Mesodermal cell (in vitro differentiated cells): ENCODE measurements at regions not wholly inside any gene's neighbourhood (a gene's known extent, or its start where the extent isn't known, plus 50 kb on each side); places are given as distances from the start of the nearest gene placed in this dataset.

Source experiments
- H3K27ac ChIP-seq: 2 replicates; pipeline ENCODE4 v1.7.0; 2013; ENCODE audit warnings: mild to moderate bottlenecking, low read depth, low read length, moderate library complexity; ENCODE audit not compliant: severe bottlenecking
- H3K36me3 ChIP-seq: 2 replicates; pipeline ENCODE4 v1.7.1; 2013; ENCODE audit warnings: mild to moderate bottlenecking, low read length, moderate library complexity; ENCODE audit not compliant: control insufficient read depth, insufficient read depth
- H3K4me1 ChIP-seq: one replicate; pipeline ENCODE4 v1.7.1; 2013; ENCODE audit warnings: mild to moderate bottlenecking, low read length; ENCODE audit not compliant: insufficient read depth, control insufficient read depth, poor library complexity, severe bottlenecking
- H3K4me3 ChIP-seq: 2 replicates; pipeline ENCODE4 v1.7.0; 2013; ENCODE audit warnings: low read length, control low read depth, mild to moderate bottlenecking; ENCODE audit not compliant: insufficient read depth, poor library complexity, severe bottlenecking; ENCODE audit errors: extremely low read depth
- H3K9me3 ChIP-seq: 2 replicates; pipeline ENCODE4 v1.7.1; 2013; ENCODE audit warnings: mild to moderate bottlenecking, low read length, moderate library complexity; ENCODE audit not compliant: control insufficient read depth
- WGBS, 2 experiments: methylation state at CpG; one replicate each; pipeline ENCODE4 v1.1.5; 2013; ENCODE audit warnings: missing lambda C conversion rate in 2 of 2; ENCODE audit not compliant: insufficient coverage in 2 of 2; 5-methylcytosine and 5-hydroxymethylcytosine counted together

DNA sequence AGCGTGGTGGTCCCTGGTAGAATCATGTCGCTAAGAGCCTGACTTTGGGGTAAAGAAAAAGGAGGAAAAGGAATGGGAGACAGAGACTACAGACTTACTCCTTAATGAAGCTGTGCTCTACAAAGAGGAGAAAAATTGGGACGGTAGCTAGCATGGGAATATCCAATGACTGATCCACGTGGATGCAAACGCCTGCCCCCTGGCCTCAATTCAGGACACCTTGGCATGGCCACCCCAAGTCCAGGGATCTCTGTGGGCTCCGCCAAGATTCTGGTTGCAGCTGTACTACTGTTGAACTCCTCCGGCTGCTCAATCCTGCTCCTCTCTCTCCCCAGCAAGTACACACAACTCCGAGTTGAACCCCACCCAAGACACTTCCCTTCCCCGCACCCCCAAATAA is 70.5 kb upstream of the DIO3 start:
- H3K4me3 ChIP-seq = no peak overlapping the region
- WGBS, 2 experiments = 80 to 86% methylated on average over 6 to 9 of the region's 9 CpGs
- no peaks in the 10 kb centered on the region for H3K4me1 ChIP-seq
- H3K36me3 ChIP-seq = no peaks in the 10 kb centered on the region
- H3K9me3 ChIP-seq = no peaks in the 10 kb centered on the region
- H3K27ac ChIP-seq = no peak overlapping the region

DNA sequence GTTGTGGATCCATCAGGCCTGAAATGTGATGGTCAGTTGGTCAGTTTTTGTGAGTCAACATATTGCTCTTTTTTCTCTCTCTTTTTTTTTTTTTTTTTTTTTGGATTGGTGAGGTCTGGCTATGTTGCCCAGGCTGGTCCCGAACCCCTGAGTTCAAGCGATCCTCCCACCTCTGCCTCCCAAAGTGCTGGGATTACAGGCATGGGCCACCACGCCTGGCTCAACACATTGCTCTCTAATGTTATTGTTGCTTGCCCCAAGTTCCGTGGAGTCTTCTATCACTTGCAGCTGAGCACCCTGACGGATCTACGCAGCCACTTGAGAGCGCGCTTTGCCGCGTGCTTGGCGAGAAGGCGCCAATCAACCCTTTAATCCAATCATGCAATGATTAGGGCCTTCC is 69.5 kb upstream of the DIO3 start:
- H3K4me1 ChIP-seq = no peaks in the 10 kb centered on the region
- WGBS, 2 experiments = 90 to 97% methylated on average over 7 of the region's 12 CpGs
- no peak overlapping the region for H3K4me3 ChIP-seq
- H3K36me3 ChIP-seq = no peaks in the 10 kb centered on the region
- no peak overlapping the region for H3K27ac ChIP-seq
- H3K9me3 ChIP-seq = no peaks in the 10 kb centered on the region

DNA sequence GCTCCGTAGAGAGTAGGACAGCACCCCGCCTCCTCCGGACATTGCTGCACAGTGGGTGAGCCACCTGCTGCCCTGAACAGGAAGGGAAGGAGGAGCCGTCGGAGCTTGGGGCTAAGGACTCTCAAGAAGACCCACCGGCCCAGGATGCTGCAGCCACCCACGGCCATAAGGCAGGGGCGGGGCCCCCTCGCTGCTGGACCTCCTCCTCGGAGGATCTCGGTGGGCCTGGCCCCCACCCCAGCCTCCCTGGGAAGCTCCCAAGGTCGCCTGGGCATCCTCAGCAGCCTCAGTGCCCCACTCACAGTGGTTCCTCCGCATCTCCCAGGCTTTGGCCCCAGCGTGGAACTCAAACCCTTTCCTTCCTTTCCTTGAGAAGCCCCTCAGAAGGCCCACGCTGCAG is 68.6 kb upstream of the DIO3 start:
- Histone ChIP-seq H3K27ac (no peak overlapping the region), H3K4me1 (no peaks in the 10 kb centered on the region), H3K36me3 (no peaks in the 10 kb centered on the region), H3K4me3 (no peak overlapping the region), H3K9me3 (no peaks in the 10 kb centered on the region)
- WGBS, 2 experiments = 85 to 88% methylated on average over 11 to 15 of the region's 15 CpGs

DNA sequence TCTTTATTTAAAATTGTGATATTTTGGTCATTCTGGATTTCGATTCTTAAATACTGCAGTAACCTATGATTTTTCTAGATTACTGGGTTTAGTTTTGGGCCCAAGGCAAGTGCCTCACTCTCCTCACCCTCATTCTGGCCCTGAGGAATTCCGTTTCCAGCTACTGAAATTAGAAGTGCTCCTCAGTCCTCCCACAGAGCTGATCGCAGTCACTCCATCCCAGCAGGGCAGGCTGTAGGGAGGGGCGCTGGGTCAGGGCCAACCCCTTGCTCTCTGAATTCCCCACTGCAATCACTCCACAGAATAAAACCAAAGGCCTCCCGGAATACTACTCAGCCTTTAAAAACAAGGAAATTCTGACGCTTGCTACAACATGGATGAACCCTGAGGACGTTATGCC is 66.5 kb upstream of the DIO3 start:
- H3K36me3 ChIP-seq = no peaks in the 10 kb centered on the region
- H3K27ac ChIP-seq = no peak overlapping the region
- WGBS, 2 experiments = 62 to 78% methylated on average over 5 to 7 of the region's 7 CpGs
- no peak overlapping the region for H3K4me3 ChIP-seq
- no peaks in the 10 kb centered on the region for H3K4me1 ChIP-seq
- H3K9me3 ChIP-seq = no peaks in the 10 kb centered on the region

DNA sequence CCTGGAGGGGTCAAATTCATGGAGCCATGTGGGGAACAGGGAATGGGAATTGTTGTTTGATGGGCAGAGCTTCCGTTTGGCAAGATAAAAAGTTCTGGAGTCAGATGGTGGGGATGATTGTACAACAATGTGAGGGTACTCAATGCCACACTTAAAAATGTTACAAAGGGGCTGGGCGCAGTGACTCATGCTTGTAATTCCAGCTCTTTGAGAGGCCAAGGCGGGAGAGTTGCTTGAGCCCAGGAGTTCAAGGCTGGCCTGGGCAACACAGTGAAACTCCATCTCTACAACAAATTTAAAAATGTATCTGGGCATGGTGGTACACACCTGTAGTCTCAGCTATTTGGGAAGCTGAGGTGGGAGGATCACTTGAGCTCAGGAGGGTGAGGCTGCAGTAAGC is 66.0 kb upstream of the DIO3 start:
- no peaks in the 10 kb centered on the region for H3K36me3 ChIP-seq
- H3K9me3 ChIP-seq = no peaks in the 10 kb centered on the region
- no peak overlapping the region for H3K4me3 ChIP-seq
- 97 to 100% methylated on average over 2 to 3 of the region's 3 CpGs for WGBS, 2 experiments
- H3K4me1 ChIP-seq = no peaks in the 10 kb centered on the region
- no peak overlapping the region for H3K27ac ChIP-seq

DNA sequence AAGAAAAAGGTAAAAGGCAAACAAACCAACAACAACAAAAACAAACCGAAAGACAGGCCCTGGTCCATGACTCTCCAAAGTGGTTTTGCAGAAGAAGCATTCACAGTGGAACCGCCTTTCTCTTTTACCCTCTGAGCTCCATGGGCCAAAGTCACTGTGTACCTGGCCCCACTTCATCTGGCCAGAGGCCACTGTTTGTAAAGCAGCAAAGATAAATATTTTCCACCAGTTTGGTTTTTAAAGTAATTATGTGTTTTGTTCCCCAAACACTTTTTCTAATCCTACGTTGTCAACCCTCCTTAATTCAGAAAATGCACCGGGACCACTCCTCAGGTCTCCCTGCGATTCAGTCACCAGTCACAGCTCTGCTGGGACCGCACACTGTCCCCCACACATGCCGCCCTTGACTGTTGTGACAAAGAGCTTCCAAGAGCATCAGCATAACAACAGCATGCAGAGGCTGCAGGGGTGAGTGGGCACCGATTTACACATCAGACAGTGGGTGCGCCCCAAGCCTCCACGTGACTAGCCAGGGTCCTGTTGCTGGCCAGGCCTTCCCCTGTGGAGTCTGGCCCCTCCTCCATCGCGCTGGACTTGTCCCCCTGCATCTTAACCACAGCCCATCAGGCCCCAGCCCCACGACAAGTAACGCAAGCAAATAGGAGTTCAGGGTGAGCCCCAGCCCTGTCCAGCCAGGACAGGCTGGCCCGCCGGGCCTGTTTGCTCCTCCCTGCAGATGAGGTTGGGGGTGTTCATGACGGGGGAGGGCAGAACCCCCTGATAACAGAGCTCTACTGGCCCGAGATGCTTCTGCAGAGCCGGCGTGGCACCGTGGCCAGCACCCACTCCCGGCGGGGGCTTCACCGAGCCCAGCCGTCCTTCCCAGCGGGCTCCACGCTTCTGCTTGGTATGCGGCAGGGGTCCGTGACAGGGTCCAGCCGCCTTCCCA is 65.2 kb upstream of the DIO3 start:
- no peaks in the 10 kb centered on the region for H3K9me3 ChIP-seq
- no peaks in the 10 kb centered on the region for H3K4me1 ChIP-seq
- no peak overlapping the region for H3K4me3 ChIP-seq
- no peaks in the 10 kb centered on the region for H3K36me3 ChIP-seq
- WGBS, 2 experiments = 46 to 58% methylated on average over 25 to 28 of the region's 30 CpGs
- H3K27ac ChIP-seq = no peak overlapping the region

- Histone ChIP-seq H3K9me3 (no peaks in the 10 kb centered on the region), H3K4me1 (no peaks in the 10 kb centered on the region)
- WGBS, 2 experiments = 57 to 75% methylated on average over 7 to 14 of the region's 16 CpGs
Measured at GRCh38 chr14:101496776-101497683, 64.3 kb upstream of the DIO3 start.

GRCh38 chr14:101497684-101498525 is 63.4 kb upstream of the DIO3 start:
- H3K9me3 ChIP-seq = no peaks in the 10 kb centered on the region

More at GRCh38 chr14:101496776-101497683, 64.3 kb upstream of the DIO3 start:
- no peak overlapping the region for H3K4me3 ChIP-seq
- H3K36me3 ChIP-seq = no peaks in the 10 kb centered on the region
- no peak overlapping the region for H3K27ac ChIP-seq

GRCh38 chr14:101498526-101498860 is 62.8 kb upstream of the DIO3 start:
- H3K27ac ChIP-seq = no peak overlapping the region
- WGBS, 2 experiments = 91 to 97% methylated on average over 5 to 6 of the region's 6 CpGs
- no peaks in the 10 kb centered on the region for H3K36me3 ChIP-seq
- no peak overlapping the region for H3K4me3 ChIP-seq
- H3K4me1 ChIP-seq = no peaks in the 10 kb centered on the region
- no peaks in the 10 kb centered on the region for H3K9me3 ChIP-seq

More at GRCh38 chr14:101497684-101498525, 63.4 kb upstream of the DIO3 start:
- no peaks in the 10 kb centered on the region for H3K4me1 ChIP-seq
- H3K27ac ChIP-seq = no peak overlapping the region
- no peaks in the 10 kb centered on the region for H3K36me3 ChIP-seq
- no peak overlapping the region for H3K4me3 ChIP-seq
- 92% methylated on average over 21 to 22 of the region's 23 CpGs for WGBS, 2 experiments

- H3K9me3 ChIP-seq = no peaks in the 10 kb centered on the region
- H3K27ac ChIP-seq = no peak overlapping the region
- no peak overlapping the region for H3K4me3 ChIP-seq
- WGBS, 2 experiments = 98 to 99% methylated on average over 8 to 10 of the region's 11 CpGs
- H3K4me1 ChIP-seq = no peaks in the 10 kb centered on the region
- H3K36me3 ChIP-seq = no peaks in the 10 kb centered on the region
Measured at GRCh38 chr14:101499080-101499479, 62.2 kb upstream of the DIO3 start.
